SK-N-SH (cell line): ENCODE measurements at regions not wholly inside any gene's neighbourhood (a gene's known extent, or its start where the extent isn't known, plus 50 kb on each side); places are given as distances from the start of the nearest gene placed in this dataset.

Experiments
- CTCF ChIA-PET: fragments of 300-600, 350-600 bp; formaldehyde crosslinking; extraction: SDS; loops from one replicate; lab custom pipeline; 2021; lab: Yijun Ruan, JAX
- POLR2A ChIA-PET: fragments of 350-600 bp; sonication (Branson Sonifier 250); formaldehyde crosslinking; extraction: SDS; loops from one replicate; lab custom pipeline; 2020; ENCODE audit warnings: antibody characterized with exemption, inconsistent platforms; lab: Yijun Ruan, JAX
- DNase-seq: peaks from one replicate; pipeline ENCODE4 v3.0.0; 2012
- H2AFZ ChIP-seq: fragments of 200-600 bp; sonication (generic); 2 replicates; pipeline ENCODE4 v1.8.1; 2016; ENCODE audit warnings: antibody characterized with exemption, mild to moderate bottlenecking, low read depth
- H3F3A ChIP-seq: fragments of 200-600 bp; sonication (generic); replicated peaks from 2 replicates; pipeline ENCODE3; 2016; ENCODE audit warnings: antibody characterized with exemption, mild to moderate bottlenecking; ENCODE audit not compliant: insufficient read depth
- H3K27ac ChIP-seq, 2 experiments: fragments of 200-500 bp in 1 of 2; fragments of 200-600 bp in 1 of 2; sonication (Bioruptor generic) in 1 of 2; sonication (generic), shearing (Covaris generic) in 1 of 2; 2 replicates each; pipeline versions ENCODE4 v1.5.1 to v1.6.1; 2014 to 2016; ENCODE audit warnings: low read depth in 2 of 2, inconsistent platforms in 1 of 2, low read length in 1 of 2, mild to moderate bottlenecking in 1 of 2, mixed read lengths in 1 of 2
- H3K27me3 ChIP-seq: fragments of 200-600 bp; sonication (generic), shearing (Covaris generic); 2 replicates; pipeline ENCODE4 v1.6.1; 2016; ENCODE audit warnings: mixed run types; ENCODE audit not compliant: insufficient read depth
- H3K36me3 ChIP-seq, 2 experiments: fragments of 200-500 bp in 1 of 2; fragments of 200-600 bp in 1 of 2; sonication (Bioruptor generic) in 1 of 2; sonication (generic) in 1 of 2; replicated peaks in 1 of 2; 2 replicates each; pipeline versions ENCODE3 to v1.5.1; 2014 to 2016; ENCODE audit warnings: low read length in 1 of 2, mild to moderate bottlenecking in 1 of 2; ENCODE audit not compliant: insufficient read depth in 2 of 2, control insufficient read depth in 1 of 2
- H3K4me1 ChIP-seq, 2 experiments: fragments of 200-500 bp in 1 of 2; fragments of 200-600 bp in 1 of 2; sonication (Bioruptor generic) in 1 of 2; sonication (generic), shearing (Covaris generic) in 1 of 2; 2 replicates each; pipeline versions ENCODE4 v1.5.1 to v1.6.1; 2014 to 2016; ENCODE audit warnings: low read depth in 1 of 2, low read length in 1 of 2, mixed run types in 1 of 2; ENCODE audit not compliant: insufficient read depth in 2 of 2, control insufficient read depth in 1 of 2
- H3K4me2 ChIP-seq: fragments of 200-600 bp; sonication (generic), shearing (Covaris generic); 2 replicates; pipeline ENCODE4 v1.6.1; 2017; ENCODE audit warnings: mixed run types
- H3K4me3 ChIP-seq, 2 experiments: fragments of 200-500 bp in 1 of 2; fragments of 200-600 bp in 1 of 2; sonication (Bioruptor generic) in 1 of 2; sonication (generic), shearing (Covaris generic) in 1 of 2; 2 replicates each; pipeline versions ENCODE4 v1.5.1 to v1.8.1; 2014 to 2016; ENCODE audit warnings: low read depth in 2 of 2, inconsistent platforms in 1 of 2, low read length in 1 of 2, mild to moderate bottlenecking in 1 of 2, mixed read lengths in 1 of 2, moderate library complexity in 1 of 2
- H3K79me2 ChIP-seq: fragments of 200-600 bp; sonication (generic); 2 replicates; pipeline ENCODE4 v1.8.1; 2017; ENCODE audit warnings: mild to moderate bottlenecking; ENCODE audit not compliant: insufficient read depth
- H3K9ac ChIP-seq: fragments of 200-600 bp; sonication (generic); 2 replicates; pipeline ENCODE4 v1.6.1; 2017; ENCODE audit warnings: mixed run types
- H3K9me2 ChIP-seq: fragments of 200-600 bp; sonication (generic); 2 replicates; pipeline ENCODE4 v1.6.1; 2017; ENCODE audit warnings: mixed run types
- H3K9me3 ChIP-seq: fragments of 200-600 bp; sonication (generic); 2 replicates; pipeline ENCODE4 v1.6.1; 2017; ENCODE audit warnings: mixed run types, mild to moderate bottlenecking, moderate library complexity
- H4K20me1 ChIP-seq: fragments of 200-600 bp; sonication (generic); 2 replicates; pipeline ENCODE4 v1.6.1; 2017; ENCODE audit warnings: mild to moderate bottlenecking, mixed run types; ENCODE audit not compliant: insufficient read depth
- CHD2 ChIP-seq: fragments of 150-350 bp; IDR thresholded peaks from 2 replicates; pipeline ENCODE4 v1.6.1; 2018; ENCODE audit warnings: low read length; ENCODE audit not compliant: partially characterized antibody
- CTCF ChIP-seq: fragments of 200-600 bp; sonication (generic); IDR thresholded peaks from 2 replicates; pipeline ENCODE4 v1.6.1; 2017; ENCODE audit warnings: antibody characterized with exemption, mild to moderate bottlenecking, moderate library complexity
- EP300 ChIP-seq, 2 experiments: IDR thresholded peaks; 2 replicates each; pipeline versions ENCODE4 v1.4.0 to v1.6.1; 2012; ENCODE audit warnings: borderline replicate concordance in 1 of 2, low read depth in 1 of 2, low read length in 1 of 2
- FOXJ3 ChIP-seq: sonication (generic); formaldehyde crosslinking; IDR thresholded peaks from 2 replicates; pipeline ENCODE4 v1.5.1; 2020; ENCODE audit warnings: mild to moderate bottlenecking, missing genetic modification reagents
- IRF3 ChIP-seq: fragments of 150-350 bp; IDR thresholded peaks from 2 replicates; pipeline ENCODE4 v1.6.1; 2016; ENCODE audit warnings: mild to moderate bottlenecking, low read depth, low read length
- MXI1 ChIP-seq: IDR thresholded peaks from 2 replicates; pipeline ENCODE4 v1.6.1; 2012; ENCODE audit warnings: mild to moderate bottlenecking, low read depth, low read length, improper control_type of control experiment
- NFIC ChIP-seq: IDR thresholded peaks from 2 replicates; pipeline ENCODE4 v1.4.0; 2012; ENCODE audit warnings: borderline replicate concordance
- NRF1 ChIP-seq: IDR thresholded peaks from 2 replicates; pipeline ENCODE4 v1.6.1; 2012; ENCODE audit warnings: low read depth, mild to moderate bottlenecking, low read length
- RAD21 ChIP-seq: IDR thresholded peaks from 2 replicates; pipeline ENCODE4 v1.6.1; 2012; ENCODE audit warnings: mild to moderate bottlenecking, low read length
- REST ChIP-seq: IDR thresholded peaks from 2 replicates; pipeline ENCODE4 v1.6.1; 2012; ENCODE audit warnings: mild to moderate bottlenecking, low read depth, low read length, moderate library complexity
- RFX5 ChIP-seq: IDR thresholded peaks from 2 replicates; pipeline ENCODE4 v1.6.1; 2012; ENCODE audit warnings: mild to moderate bottlenecking, improper control_type of control experiment, low read length
- RXRA ChIP-seq: IDR thresholded peaks from 2 replicates; pipeline ENCODE4 v1.4.0; 2012; ENCODE audit warnings: low read depth, mild to moderate bottlenecking, borderline replicate concordance
- SMC3 ChIP-seq: IDR thresholded peaks from 2 replicates; pipeline ENCODE4 v1.6.1; 2012; ENCODE audit warnings: low read depth, low read length, improper control_type of control experiment
- TAF1 ChIP-seq: IDR thresholded peaks from 2 replicates; pipeline ENCODE4 v1.6.1; 2012; ENCODE audit warnings: low read depth, mild to moderate bottlenecking, low read length, moderate library complexity, borderline replicate concordance
- TEAD4 ChIP-seq: IDR thresholded peaks from 2 replicates; pipeline ENCODE4 v1.4.0; 2012; ENCODE audit warnings: mild to moderate bottlenecking, borderline replicate concordance; ENCODE audit not compliant: insufficient read depth
- USF1 ChIP-seq: IDR thresholded peaks from 2 replicates; pipeline ENCODE4 v1.4.0; 2012; ENCODE audit warnings: low read depth, borderline replicate concordance
- USF2 ChIP-seq: fragments of 150-350 bp; IDR thresholded peaks from 2 replicates; pipeline ENCODE4 v1.6.1; 2017; ENCODE audit warnings: antibody characterized with exemption, low read length, low read depth, borderline replicate concordance
- YY1 ChIP-seq: IDR thresholded peaks from 2 replicates; pipeline ENCODE4 v1.4.0; 2012; ENCODE audit warnings: low read depth, mild to moderate bottlenecking
- ZBTB33 ChIP-seq: IDR thresholded peaks from 2 replicates; pipeline ENCODE4 v1.4.0; 2012; ENCODE audit warnings: low read depth, borderline replicate concordance
- WGBS: methylation state at CpG from one replicate; pipeline ENCODE4 v1.1.6; 2017; ENCODE audit warnings: low lambda C conversion rate; 5-methylcytosine and 5-hydroxymethylcytosine counted together

- no peak for TF ChIP-seq MXI1
- no peak for TF ChIP-seq REST
- TF ChIP-seq RXRA: no peak
Measured at GRCh38 chr5:158313733-158314464, 455.0 kb upstream of the CLINT1 start (continued).

- Histone ChIP-seq H3K4me2 (no peak overlapping the region), H3K36me3 (no peaks in the 10 kb centered on the region), H3K27ac (no peak overlapping the region), H3K4me3 (no peak overlapping the region), H3K9ac (no peak overlapping the region), H3K9me2 (no peaks in the 10 kb centered on the region), H3K9me3 (no peaks in the 10 kb centered on the region), H4K20me1 (no peaks in the 10 kb centered on the region), H3K79me2 (no peaks in the 10 kb centered on the region), H3F3A (no peaks in the 10 kb centered on the region), H2AFZ (no peak overlapping the region), H3K4me1 (no peaks in the 10 kb centered on the region), H3K27me3 (no peaks in the 10 kb centered on the region)
- no peak for DNase-seq
- ChIA-PET CTCF (no interaction called here), POLR2A (no interaction called here)
- WGBS: 66% methylated on average over 10 of the region's 12 CpGs
- no peak for TF ChIP-seq EP300 (IDR thresholded peaks at IDR 0.05; ENCODE audit: borderline replicate concordance in 1 of 2, low read depth in 1 of 2, low read length in 1 of 2)
- no peak for TF ChIP-seq CHD2
- no peak for TF ChIP-seq TAF1
- TF ChIP-seq TEAD4: no peak
- no peak for TF ChIP-seq CTCF
- no peak for TF ChIP-seq IRF3
- TF ChIP-seq NRF1: no peak
- no peak for TF ChIP-seq USF1
- TF ChIP-seq RFX5: no peak
- TF ChIP-seq FOXJ3 (CRISPR knock-in tag): no peak
- TF ChIP-seq NFIC: no peak
- TF ChIP-seq SMC3: no peak
- TF ChIP-seq USF2: no peak
- no peak for TF ChIP-seq YY1
- TF ChIP-seq ZBTB33: no peak
- TF ChIP-seq RAD21: no peak
Measured at GRCh38 chr5:158313027-158313732, 454.2 kb upstream of the CLINT1 start.
